IgD-negative memory B cell (primary cell): ENCODE measurements at regions not wholly inside any gene's neighbourhood (a gene's known extent, or its start where the extent isn't known, plus 50 kb on each side); places are given as distances from the start of the nearest gene placed in this dataset.

ENCODE experiments used
- H3K27ac Mint-ChIP-seq, 3 donors: one replicate each; pipeline ENCODE4 v1.8.0; 2020 to 2022; ENCODE audit warnings: mild to moderate bottlenecking in 3 of 3, mixed read lengths in 3 of 3, moderate library complexity in 1 of 3
- H3K27me3 Mint-ChIP-seq: one replicate; pipeline ENCODE4 v1.8.0; 2021; ENCODE audit warnings: mixed read lengths
- H3K36me3 Mint-ChIP-seq: one replicate; pipeline ENCODE4 v1.8.0; 2020; ENCODE audit warnings: mild to moderate bottlenecking, mixed read lengths
- H3K4me1 Mint-ChIP-seq, 3 donors: one replicate each; pipeline ENCODE4 v1.8.0; 2020 to 2022; ENCODE audit warnings: mixed read lengths in 3 of 3, mild to moderate bottlenecking in 1 of 3
- H3K4me3 Mint-ChIP-seq, 4 donors: one replicate each; pipeline ENCODE4 v1.8.0; 2020 to 2022; ENCODE audit warnings: mild to moderate bottlenecking in 4 of 4, mixed read lengths in 4 of 4, moderate library complexity in 3 of 4
- H3K9me3 Mint-ChIP-seq, 3 donors: one replicate each; pipeline ENCODE4 v1.8.0; 2020 to 2021; ENCODE audit warnings: mixed read lengths in 3 of 3, mild to moderate bottlenecking in 1 of 3

DNA sequence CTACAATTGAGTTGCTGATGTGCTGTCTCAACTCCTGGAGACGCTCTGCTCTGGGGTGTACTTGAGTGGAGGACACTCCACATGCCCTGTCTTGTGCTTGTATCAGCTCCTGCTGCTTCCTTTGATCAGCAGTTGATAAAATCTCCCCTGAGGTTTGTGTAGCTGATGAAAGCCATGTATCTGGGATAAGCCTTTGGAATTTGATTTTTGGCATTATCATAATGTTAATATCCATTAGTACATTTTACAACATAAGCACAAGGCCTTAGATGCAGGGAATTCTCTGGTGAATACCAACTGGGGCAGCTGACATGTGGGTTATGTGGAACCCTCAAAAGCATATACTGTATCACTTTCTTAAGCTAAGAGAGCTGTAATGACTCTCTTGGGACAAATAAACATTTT, 222.7 kb upstream of the ITGA4 start:
- H3K27me3 Mint-ChIP-seq = no peaks in the 10 kb centered on the region
- H3K36me3 Mint-ChIP-seq = peaks cover 1% of the 10 kb centered on the region
- peaks cover 8 to 17% (median 13%) of the 10 kb centered on the region in 3 donors for H3K4me1 Mint-ChIP-seq
- H3K27ac Mint-ChIP-seq = no peak overlapping the region
- no peak overlapping the region for H3K4me3 Mint-ChIP-seq
- H3K9me3 Mint-ChIP-seq = peaks cover 0 to 2% (median 2%) of the 10 kb centered on the region in 3 donors

- Mint-ChIP-seq H3K27me3 (no peaks in the 10 kb centered on the region), H3K4me3 (no peak overlapping the region), H3K9me3 (peaks cover 0 to 2% (median 2%) of the 10 kb centered on the region in 3 donors), H3K4me1 (peaks cover 8 to 17% (median 13%) of the 10 kb centered on the region in 3 donors), H3K27ac (no peak overlapping the region), H3K36me3 (peaks cover 1% of the 10 kb centered on the region)
These were observed 222.2 kb upstream of the ITGA4 start for GRCh38 chr2:181235011-181235410.

- Mint-ChIP-seq H3K27me3 (no peaks in the 10 kb centered on the region), H3K4me1 (peaks cover 8 to 17% (median 13%) of the 10 kb centered on the region in 3 donors), H3K36me3 (peaks cover 1% of the 10 kb centered on the region), H3K27ac (no peak overlapping the region), H3K9me3 (peaks cover 0 to 2% (median 0%) of the 10 kb centered on the region in 3 donors), H3K4me3 (peak overlapping the region in 1 of 4 donors; percentile 39)
These were observed 221.3 kb upstream of the ITGA4 start for GRCh38 chr2:181235683-181236459.

GRCh38 chr2:181239201-181239799, 217.9 kb upstream of the ITGA4 start:
- H3K4me1 Mint-ChIP-seq = peaks cover 11 to 27% (median 13%) of the 10 kb centered on the region in 3 donors
- H3K36me3 Mint-ChIP-seq = peaks cover 1% of the 10 kb centered on the region
- H3K27ac Mint-ChIP-seq = peak overlapping the region in 1 of 3 donors; percentile 28

DNA sequence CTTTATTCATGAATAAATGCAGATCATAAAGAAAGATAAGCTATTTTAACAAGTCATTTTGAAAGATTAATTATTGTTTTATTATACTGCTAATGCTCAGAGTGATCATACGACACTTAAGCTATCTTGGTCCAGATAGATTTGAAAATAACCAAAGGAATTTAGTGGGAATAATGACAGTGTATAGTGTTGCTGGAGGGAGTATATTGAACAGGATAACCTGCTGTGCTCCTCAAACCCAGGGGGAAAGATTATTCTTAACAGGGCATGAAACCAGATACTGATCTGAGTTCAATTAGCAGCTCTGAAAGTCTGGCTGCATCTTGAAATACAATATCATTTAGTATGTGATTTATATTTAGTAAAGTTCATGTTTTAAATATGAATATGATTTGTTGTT, 216.3 kb upstream of the ITGA4 start:
- Mint-ChIP-seq H3K4me1 (peaks cover 7 to 22% (median 11%) of the 10 kb centered on the region in 3 donors), H3K27ac (no peak overlapping the region)

More at GRCh38 chr2:181239201-181239799, 217.9 kb upstream of the ITGA4 start:
- Mint-ChIP-seq H3K27me3 (no peaks in the 10 kb centered on the region), H3K4me3 (no peak overlapping the region), H3K9me3 (peaks cover 0 to 2% (median 0%) of the 10 kb centered on the region in 3 donors)

GRCh38 chr2:181241366-181241765, 215.8 kb upstream of the ITGA4 start:
- H3K27ac Mint-ChIP-seq = peak overlapping the region in 1 of 3 donors; percentile 15
- peaks cover 0 to 2% (median 0%) of the 10 kb centered on the region in 3 donors for H3K9me3 Mint-ChIP-seq
- H3K27me3 Mint-ChIP-seq = no peaks in the 10 kb centered on the region
- peaks cover 2 to 18% (median 7%) of the 10 kb centered on the region in 3 donors for H3K4me1 Mint-ChIP-seq
- no peak overlapping the region for H3K4me3 Mint-ChIP-seq
- H3K36me3 Mint-ChIP-seq = peaks cover 1% of the 10 kb centered on the region

More for the DNA sequence above, 216.3 kb upstream of the ITGA4 start:
- H3K4me3 Mint-ChIP-seq = no peak overlapping the region
- peaks cover 1% of the 10 kb centered on the region for H3K36me3 Mint-ChIP-seq
- H3K9me3 Mint-ChIP-seq = peaks cover 0 to 2% (median 0%) of the 10 kb centered on the region in 3 donors
- H3K27me3 Mint-ChIP-seq = no peaks in the 10 kb centered on the region

- peaks cover 1% of the 10 kb centered on the region for H3K36me3 Mint-ChIP-seq
- H3K27me3 Mint-ChIP-seq = no peaks in the 10 kb centered on the region
- H3K27ac Mint-ChIP-seq = peak overlapping the region in 2 of 3 donors; percentile 15 to 45
- H3K4me1 Mint-ChIP-seq = peaks cover 0 to 17% (median 7%) of the 10 kb centered on the region in 3 donors
- H3K9me3 Mint-ChIP-seq = peaks cover 0 to 2% (median 0%) of the 10 kb centered on the region in 3 donors
- no peak overlapping the region for H3K4me3 Mint-ChIP-seq
These were observed 215.4 kb upstream of the ITGA4 start for GRCh38 chr2:181241797-181242196.

DNA sequence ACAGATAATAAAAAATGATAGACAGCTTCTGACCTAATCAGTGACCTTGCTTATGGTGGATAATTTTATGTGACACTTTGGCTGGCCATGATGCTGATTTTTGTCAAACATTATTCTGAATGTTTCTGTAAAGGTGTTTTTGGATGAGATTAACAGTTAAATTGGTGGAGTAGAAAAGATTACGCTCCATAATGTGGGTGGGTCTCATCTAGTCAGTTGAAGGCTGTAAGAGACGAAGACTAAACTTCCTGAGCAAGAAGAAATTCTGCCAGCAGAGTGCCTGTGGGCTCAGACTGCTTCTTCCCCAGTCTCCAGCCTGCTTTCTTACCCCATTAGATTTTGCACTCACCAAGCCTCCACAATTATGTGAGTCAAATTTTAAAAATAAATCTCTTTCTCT, 214.9 kb upstream of the ITGA4 start:
- H3K27me3 Mint-ChIP-seq = no peaks in the 10 kb centered on the region
- H3K4me1 Mint-ChIP-seq = peaks cover 0 to 13% (median 5%) of the 10 kb centered on the region in 3 donors
- no peak overlapping the region for H3K4me3 Mint-ChIP-seq
- H3K9me3 Mint-ChIP-seq = peaks cover 0 to under 1% (median 0%) of the 10 kb centered on the region in 3 donors
- H3K36me3 Mint-ChIP-seq = peaks cover 1% of the 10 kb centered on the region
- peak overlapping the region in 1 of 3 donors; percentile 45 for H3K27ac Mint-ChIP-seq

- H3K27me3 Mint-ChIP-seq = no peaks in the 10 kb centered on the region
- H3K9me3 Mint-ChIP-seq = peaks cover 0 to 3% (median 0%) of the 10 kb centered on the region in 3 donors
- peaks cover 0 to 12% (median 4%) of the 10 kb centered on the region in 3 donors for H3K4me1 Mint-ChIP-seq
- H3K27ac Mint-ChIP-seq = no peak overlapping the region
- no peak overlapping the region for H3K4me3 Mint-ChIP-seq
- H3K36me3 Mint-ChIP-seq = peaks cover 1% of the 10 kb centered on the region
These were observed 213.9 kb upstream of the ITGA4 start for GRCh38 chr2:181243319-181243718.

- peaks cover 0 to 3% (median 0%) of the 10 kb centered on the region in 3 donors for H3K9me3 Mint-ChIP-seq
- no peak overlapping the region for H3K27ac Mint-ChIP-seq
- no peaks in the 10 kb centered on the region for H3K36me3 Mint-ChIP-seq
- H3K4me3 Mint-ChIP-seq = no peak overlapping the region
- H3K4me1 Mint-ChIP-seq = no peaks in the 10 kb centered on the region
- no peaks in the 10 kb centered on the region for H3K27me3 Mint-ChIP-seq
These were observed 206.5 kb upstream of the ITGA4 start for GRCh38 chr2:181250691-181251090.

DNA sequence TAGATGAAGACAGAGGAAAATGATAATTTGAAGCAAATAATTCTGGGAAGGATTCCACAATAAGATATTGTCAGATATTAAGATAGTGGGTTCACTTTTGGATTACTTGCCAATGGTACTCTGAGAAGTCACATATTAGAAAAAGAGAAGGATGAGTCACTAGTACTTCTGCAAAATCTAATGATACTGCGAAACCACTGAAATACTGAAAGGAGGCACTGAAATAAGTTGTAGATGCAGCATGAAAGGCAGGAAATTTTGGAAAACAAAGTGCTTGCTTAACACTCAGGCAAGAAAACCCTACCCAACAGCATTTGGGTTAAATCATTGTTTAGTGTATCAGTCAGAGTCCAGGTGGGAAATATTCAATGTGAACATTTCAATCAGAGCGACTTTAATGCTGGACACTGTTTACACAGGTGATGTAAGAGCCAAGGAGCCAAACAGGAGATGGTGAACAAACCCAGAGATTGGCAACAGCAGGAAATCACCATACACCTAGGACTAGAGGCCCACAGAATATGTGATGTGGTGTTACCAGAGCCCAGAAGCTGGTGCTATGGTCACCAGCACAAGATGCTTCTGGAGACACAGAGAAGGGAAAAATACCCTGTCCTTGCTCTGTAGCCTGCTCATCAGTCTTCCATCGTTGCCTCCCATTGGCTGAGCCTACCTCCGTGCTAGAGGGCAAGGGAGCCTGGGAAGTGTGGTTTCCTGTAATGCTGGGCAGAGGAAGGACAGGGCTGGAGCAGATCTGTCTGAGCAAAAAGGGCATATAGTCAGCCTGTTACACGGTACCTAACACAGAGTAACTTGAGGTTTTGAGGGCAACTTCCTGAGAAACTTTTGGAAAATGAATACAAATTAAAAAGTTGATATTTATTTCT, 204.7 kb upstream of the ITGA4 start:
- Mint-ChIP-seq H3K9me3 (peaks cover 0 to 3% (median 0%) of the 10 kb centered on the region in 3 donors), H3K4me1 (no peaks in the 10 kb centered on the region), H3K4me3 (no peak overlapping the region), H3K36me3 (no peaks in the 10 kb centered on the region), H3K27me3 (no peaks in the 10 kb centered on the region), H3K27ac (no peak overlapping the region)

GRCh38 chr2:181253438-181253837, 203.7 kb upstream of the ITGA4 start:
- Mint-ChIP-seq H3K27ac (no peak overlapping the region), H3K4me3 (no peak overlapping the region), H3K27me3 (no peaks in the 10 kb centered on the region), H3K9me3 (no peaks in the 10 kb centered on the region), H3K4me1 (no peaks in the 10 kb centered on the region), H3K36me3 (no peaks in the 10 kb centered on the region)

GRCh38 chr2:181255651-181256050, 201.5 kb upstream of the ITGA4 start:
- Mint-ChIP-seq H3K9me3 (no peaks in the 10 kb centered on the region), H3K4me3 (no peak overlapping the region), H3K27me3 (no peaks in the 10 kb centered on the region), H3K36me3 (no peaks in the 10 kb centered on the region), H3K27ac (no peak overlapping the region), H3K4me1 (no peaks in the 10 kb centered on the region)

- H3K36me3 Mint-ChIP-seq = no peaks in the 10 kb centered on the region
- no peak overlapping the region for H3K4me3 Mint-ChIP-seq
- no peaks in the 10 kb centered on the region for H3K27me3 Mint-ChIP-seq
- H3K4me1 Mint-ChIP-seq = no peaks in the 10 kb centered on the region
- no peaks in the 10 kb centered on the region for H3K9me3 Mint-ChIP-seq
- H3K27ac Mint-ChIP-seq = no peak overlapping the region
These were observed 198.5 kb upstream of the ITGA4 start for GRCh38 chr2:181258720-181259119.

DNA sequence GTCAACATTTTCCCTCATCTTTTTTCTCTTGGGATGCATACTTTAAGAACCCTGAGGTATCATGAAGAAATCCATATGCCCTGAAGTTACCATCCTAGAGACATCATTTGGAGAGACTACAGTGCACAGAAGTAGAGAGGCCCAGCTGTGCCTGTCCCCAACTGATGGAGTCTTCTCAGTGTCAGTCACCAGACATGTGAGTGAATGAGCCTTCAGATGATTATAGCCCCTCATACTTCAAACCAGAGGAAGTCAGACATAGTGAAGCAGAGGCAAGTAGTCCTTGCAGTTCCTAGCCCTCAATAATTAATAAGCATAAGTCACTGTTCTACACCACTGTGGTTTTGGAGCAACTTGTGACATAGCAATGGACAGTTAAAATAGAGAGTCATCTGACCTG, 194.4 kb upstream of the ITGA4 start:
- no peak overlapping the region for H3K4me3 Mint-ChIP-seq
- no peaks in the 10 kb centered on the region for H3K27me3 Mint-ChIP-seq
- H3K36me3 Mint-ChIP-seq = no peaks in the 10 kb centered on the region
- peaks cover 0 to 1% (median 0%) of the 10 kb centered on the region in 3 donors for H3K9me3 Mint-ChIP-seq
- H3K27ac Mint-ChIP-seq = no peak overlapping the region
- peaks cover 0 to 5% (median 0%) of the 10 kb centered on the region in 3 donors for H3K4me1 Mint-ChIP-seq
